Stimulated activated CD4-positive, alpha-beta T cell treated with anti-CD3 and anti-CD28 coated beads, Interleukin-2, amount 100 ng/mL, for 48 hours (primary cell): ENCODE measurements at regions not wholly inside any gene's neighbourhood (a gene's known extent, or its start where the extent isn't known, plus 50 kb on each side); places are given as distances from the start of the nearest gene placed in this dataset.
"Not testable (repeated sequence)": the region's sequence is repeated elsewhere in the genome, so short reads cannot be mapped to it uniquely, and the experiment has no call there.

ENCODE experiments used
- DNase-seq, 2 donors: peaks; one replicate each; pipeline ENCODE4 v3.0.0-alpha.2; 2020

- no peak for DNase-seq
Observed at GRCh38 chr14:104404922-104405321, 174.6 kb upstream of the C14orf180 start.

- DNase-seq = no peak
Observed at GRCh38 chr14:104405360-104406226, 174.0 kb upstream of the C14orf180 start.

GRCh38 chr14:104406831-104407230, 172.7 kb upstream of the C14orf180 start:
- DNase-seq = no peak

- no peak for DNase-seq
Observed at GRCh38 chr14:104416383-104416782, 163.2 kb upstream of the C14orf180 start.

- DNase-seq = no peak
Observed at GRCh38 chr14:104419865-104420505, 159.6 kb upstream of the C14orf180 start.

- not testable (repeated sequence) for DNase-seq
Observed at GRCh38 chr14:104420523-104420922, 159.0 kb upstream of the C14orf180 start.

- DNase-seq = no peak
Observed at GRCh38 chr14:104420990-104421389, 158.6 kb upstream of the C14orf180 start.

- no peak for DNase-seq
Observed at GRCh38 chr14:104421401-104421821, 158.2 kb upstream of the C14orf180 start.

GRCh38 chr14:104421892-104422828, 157.4 kb upstream of the C14orf180 start:
- no peak for DNase-seq

- DNase-seq = no peak
Observed at GRCh38 chr14:104422837-104423681, 156.5 kb upstream of the C14orf180 start.

- no peak for DNase-seq
Observed at GRCh38 chr14:104423701-104424405, 155.7 kb upstream of the C14orf180 start.

GRCh38 chr14:104424406-104425072, 155.0 kb upstream of the C14orf180 start:
- DNase-seq = no peak

GRCh38 chr14:104425171-104425681, 154.3 kb upstream of the C14orf180 start:
- DNase-seq = no peak

- DNase-seq = no peak
Observed at GRCh38 chr14:104425763-104426646, 153.6 kb upstream of the C14orf180 start.

- no peak for DNase-seq
Observed at GRCh38 chr14:104427131-104427851, 152.3 kb upstream of the C14orf180 start.

GRCh38 chr14:104428333-104428851, 151.2 kb upstream of the C14orf180 start:
- no peak for DNase-seq

- DNase-seq = no peak
Observed at GRCh38 chr14:104428860-104429259, 150.7 kb upstream of the C14orf180 start.

- DNase-seq = no peak
Observed at GRCh38 chr14:104429291-104429861, 150.2 kb upstream of the C14orf180 start.
